HG02759 (cell line): ENCODE measurements at regions not wholly inside any gene's neighbourhood (a gene's known extent, or its start where the extent isn't known, plus 50 kb on each side); places are given as distances from the start of the nearest gene placed in this dataset.

Experiments used
- ATAC-seq: cut with Tn5 transposase; IDR thresholded peaks from one replicate; pipeline ENCODE4 v1.9.1; 2021; ENCODE audit warnings: mild to moderate bottlenecking, moderate library complexity; ENCODE audit not compliant: unreplicated experiment

DNA sequence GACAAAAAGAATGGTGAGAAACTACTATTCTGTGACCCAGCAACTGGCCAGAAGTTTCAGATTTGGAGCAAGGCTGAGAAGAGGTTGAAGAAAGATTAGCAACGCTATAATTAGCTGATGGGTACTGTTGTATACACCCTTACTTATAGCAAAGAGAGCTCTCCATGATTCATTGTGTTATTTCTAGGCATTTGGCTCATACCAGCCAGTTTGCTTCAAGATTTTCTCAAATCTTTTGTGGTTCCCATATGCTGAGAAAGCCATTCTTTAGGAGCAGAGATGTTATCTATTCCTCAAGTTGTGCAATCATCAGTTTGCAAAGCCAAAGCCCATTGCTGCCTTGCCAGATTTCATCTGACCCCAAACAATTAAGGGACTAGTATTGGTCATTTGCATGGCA is 179.4 kb downstream of the ETS1 start:
- no peak for ATAC-seq

DNA sequence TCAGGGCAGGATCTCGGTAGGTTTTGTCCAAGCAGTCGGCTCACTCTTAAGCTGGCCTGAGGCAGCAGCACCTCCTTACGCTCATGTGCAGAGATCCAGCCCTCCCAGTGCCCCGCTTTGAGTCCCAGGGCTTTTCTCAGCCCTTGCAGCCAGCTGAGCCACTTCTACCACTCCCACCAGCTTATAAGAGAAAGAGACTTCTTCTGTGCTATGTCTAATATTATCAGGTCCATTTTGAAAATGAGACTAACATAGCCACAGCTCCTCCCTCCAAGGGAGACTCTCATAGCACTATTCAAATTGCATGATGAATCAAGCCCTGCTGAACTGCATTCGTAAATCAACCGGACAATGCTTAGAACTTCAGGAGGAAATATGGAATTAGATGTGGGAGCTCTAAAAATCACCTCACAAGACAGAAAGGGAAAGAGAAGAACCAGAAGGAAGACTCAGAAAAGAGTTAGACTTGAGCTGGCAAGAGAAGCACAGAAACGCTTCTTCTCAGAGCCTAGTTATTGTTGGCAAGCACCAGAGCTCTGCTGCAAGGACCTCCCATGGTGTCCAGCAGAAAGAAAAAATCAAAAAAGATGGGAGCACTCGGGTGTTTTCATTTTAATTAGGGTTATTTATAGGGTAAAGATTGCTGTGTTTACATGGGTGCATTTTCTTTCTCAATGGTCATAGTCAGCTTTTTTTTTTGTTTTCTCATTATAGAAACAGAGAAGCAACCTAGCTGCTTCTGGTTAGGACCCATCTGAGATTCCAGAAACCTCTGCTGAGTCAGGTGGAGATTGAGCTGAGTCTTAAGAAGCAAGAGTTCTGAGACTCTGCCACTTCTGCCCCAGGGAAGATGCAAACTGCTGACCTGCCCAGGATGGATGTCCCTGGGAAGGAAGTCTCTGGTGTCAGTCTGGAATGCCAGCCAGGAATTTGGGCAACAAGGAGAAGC is 181.4 kb downstream of the ETS1 start:
- peak; percentile 45 for ATAC-seq

DNA sequence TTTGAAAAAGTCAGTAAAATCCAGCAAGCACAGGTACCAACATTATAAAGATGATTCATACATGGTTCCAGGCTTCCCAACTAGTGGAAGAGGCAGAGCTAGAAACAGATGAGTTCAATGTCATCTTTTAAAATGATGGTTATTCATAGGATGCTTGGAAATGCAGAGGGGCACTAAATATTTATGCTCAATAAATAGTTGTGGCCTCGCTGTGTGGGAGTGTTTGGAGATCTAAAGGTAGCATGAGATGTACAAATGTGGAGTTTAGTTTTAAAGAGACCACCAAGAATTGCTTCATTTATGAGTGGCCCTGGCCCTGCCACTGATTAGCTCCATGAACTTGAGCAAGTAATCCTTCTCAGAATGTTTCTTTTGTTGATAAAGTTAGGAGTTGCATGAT is 182.2 kb downstream of the ETS1 start:
- ATAC-seq, result no peak

DNA sequence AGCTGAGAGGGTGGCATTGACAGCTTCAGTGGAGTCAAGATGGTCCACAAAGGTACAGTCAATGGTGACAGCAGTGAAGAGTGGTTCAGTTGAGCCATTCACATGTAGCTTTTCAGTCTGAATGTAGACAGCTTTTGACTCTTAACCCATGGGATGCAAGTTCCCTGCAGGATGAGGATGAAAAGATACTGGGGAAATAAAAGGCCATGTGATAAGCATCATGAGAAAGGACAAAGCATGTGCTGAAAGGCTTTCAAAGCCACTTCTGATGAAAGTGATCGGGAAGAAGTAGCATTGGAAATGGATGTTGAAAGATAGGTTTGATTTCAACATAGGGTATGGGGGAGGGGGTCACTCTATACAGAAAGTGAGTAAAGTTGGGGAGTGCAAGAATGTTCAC is 182.9 kb downstream of the ETS1 start:
- ATAC-seq, result no peak

DNA sequence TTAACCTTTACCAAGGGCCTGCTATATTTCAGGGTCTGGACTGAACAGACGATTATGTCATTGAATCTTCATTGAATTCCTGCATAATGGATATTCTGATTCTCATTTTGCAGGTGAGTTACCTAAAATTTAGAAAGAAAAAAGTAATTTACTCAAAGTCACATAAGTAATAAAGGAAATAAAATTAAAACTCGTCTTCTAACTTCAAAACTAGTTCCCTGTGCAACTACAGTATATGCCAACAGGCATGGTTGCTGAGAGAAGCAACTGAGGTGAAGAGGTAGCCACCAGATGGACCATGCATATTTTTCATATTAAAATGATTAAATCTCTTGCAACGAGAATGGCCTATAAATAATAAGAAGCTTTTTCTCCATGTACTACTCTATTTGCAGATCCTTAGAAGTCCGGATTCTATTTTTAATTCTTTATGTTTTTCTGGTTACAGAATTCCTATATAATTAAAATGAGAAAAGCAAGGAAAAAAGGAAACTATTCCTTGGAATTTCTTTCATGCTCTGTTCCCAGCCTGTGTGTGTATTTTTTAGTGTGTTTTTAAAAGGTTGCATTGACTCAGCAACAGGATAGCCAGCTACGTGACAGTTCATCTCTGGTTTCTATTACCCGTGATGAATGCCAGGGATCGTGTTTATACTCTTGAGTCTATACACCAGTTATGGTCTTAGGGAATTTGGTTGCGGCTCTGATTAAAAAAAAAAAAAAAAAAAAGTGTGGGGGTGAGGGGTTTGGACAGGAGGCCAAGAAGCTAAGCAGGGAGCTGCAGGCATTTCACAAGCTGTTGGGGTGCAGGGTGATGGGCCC is 186.8 kb downstream of the ETS1 start:
- no peak for ATAC-seq

DNA sequence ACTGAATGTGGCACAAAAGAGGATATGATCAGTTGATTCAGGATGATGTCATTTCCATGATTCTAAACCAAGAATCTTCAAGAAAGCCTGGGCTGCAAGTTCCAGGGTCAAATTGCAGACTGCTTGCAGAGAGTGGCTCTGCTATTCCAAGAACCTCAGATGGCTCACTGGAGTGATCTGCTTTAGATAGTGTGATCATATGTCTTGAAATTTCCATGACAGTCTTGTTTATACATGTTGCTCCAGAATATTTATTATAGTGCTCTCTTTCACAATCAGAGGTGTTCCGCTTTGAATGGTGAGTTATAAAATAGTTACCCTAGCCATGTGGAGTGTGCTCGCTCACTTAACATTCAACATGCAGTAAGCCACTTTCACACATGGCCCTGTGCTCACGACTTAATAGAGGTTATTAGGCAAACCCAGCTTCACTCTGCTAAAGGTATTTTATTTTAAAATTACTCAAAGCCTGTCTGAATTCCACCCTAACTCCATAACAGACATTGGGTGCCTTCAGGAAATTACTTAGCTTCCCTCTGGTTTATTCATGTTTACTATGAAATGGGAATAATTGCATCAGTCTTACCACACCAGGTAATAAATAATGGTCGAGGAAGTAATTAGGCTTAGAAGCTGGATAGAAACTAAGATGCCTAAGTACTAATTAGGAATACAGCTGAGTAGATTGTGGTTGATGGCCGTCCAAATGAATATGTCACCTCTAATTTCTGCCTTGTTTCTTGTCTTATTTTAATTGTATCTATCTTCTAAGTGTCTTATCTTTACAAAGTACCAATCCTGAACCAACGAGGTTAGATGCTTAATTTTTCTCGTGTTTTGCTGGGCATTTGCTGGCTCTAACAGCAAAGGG is 187.9 kb downstream of the ETS1 start:
- peak; percentile 71 for ATAC-seq

DNA sequence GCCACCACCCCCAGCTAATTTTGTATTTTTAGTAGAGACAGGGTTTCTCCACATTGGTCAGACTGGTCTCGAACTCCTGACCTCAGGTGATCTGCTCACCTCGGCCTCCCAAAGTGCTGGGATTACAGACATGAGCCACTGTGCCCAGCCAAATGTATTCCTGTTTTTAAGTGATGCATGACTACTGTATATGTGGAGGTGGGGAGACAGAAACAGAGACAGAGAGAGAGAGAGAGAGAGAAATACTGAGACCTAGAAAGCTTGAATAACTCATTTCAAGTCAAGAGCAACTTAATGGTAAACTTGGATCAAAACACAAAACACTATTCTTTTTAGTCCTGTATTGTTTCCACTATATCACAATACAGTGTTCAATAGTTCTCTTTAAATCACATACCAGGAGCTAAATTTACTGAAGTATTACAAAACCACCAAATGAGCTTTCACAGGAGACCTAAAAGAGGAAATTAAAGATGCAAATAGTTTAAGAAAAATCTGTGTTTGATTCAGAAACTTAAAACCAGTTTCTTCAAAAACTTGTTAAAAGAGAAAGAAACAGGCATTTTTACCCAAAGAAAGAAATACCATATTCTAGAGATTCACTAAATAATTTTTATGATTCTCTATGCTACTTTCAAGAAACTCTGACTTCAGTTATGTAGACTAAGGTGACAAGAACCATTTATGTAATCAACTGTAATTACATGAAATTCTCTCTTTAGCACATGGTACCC is 188.7 kb downstream of the ETS1 start:
- ATAC-seq, result peak; percentile 38

DNA sequence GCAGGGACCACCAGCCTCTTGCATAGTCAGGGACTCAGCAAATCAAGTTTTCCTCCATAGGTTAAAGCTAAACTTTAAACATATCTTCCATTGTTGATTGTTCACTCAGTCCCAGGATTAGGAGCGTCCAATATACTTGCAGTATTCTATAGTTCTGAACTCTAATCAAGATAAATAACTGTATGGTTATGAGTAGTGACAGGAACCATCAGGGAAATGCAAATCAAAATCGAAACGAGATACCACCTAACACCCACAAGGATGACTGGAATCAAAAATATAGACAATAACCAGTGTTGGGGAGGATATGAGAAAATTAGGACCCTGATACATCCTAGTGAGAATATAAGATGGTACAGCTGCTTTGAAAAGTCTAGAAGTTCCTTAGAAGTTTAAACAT is 190.0 kb downstream of the ETS1 start:
- no peak for ATAC-seq

DNA sequence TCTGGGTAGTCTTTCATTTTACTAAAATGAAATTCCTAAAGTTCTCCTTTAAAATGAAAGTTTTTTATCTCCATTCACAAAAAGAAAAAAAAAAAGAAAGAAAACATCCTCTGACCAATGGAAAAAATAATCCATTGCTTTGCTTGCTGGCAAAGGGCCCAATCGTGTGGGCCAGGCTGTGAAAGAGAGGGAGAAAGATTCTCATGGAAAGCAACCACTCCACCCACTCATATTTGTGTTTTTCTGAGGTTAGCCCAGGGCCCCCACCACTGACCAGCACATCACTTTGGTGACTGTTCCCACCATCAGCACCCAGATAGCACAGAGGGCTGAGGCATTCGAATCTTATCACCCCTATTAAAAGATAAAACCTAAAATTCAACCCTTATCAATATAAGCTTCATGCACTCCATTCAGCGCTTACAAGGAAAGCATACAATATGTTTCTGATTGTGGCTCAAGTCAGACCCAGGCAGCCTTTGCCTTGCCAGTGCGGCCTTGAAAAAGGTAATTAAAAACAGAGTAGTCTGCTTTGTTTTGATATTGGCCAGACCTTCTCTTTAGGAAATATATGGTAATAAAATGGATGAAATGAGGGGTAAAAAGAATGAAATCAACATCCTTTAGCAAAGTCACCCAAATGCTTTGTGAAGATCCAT is 192.8 kb downstream of the ETS1 start:
- ATAC-seq, result no peak

DNA sequence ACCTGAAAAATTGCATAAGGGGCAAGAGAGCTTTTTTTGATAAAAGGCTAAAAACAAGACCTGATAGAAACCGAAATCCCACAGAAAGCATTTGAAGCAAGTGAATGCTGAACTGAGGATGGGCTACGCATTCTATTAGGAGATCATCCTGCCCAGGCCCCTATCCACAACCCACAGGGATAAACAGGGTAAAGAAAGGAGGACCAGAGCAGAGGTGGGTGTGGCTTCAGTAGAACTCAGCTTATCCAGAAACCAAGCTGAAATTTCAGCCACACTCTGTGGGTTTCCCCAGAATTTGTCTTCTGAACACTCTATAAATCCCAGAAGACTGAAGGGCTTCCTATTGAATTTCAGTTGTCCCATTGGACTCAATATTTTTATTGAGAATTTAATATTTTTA is 195.1 kb downstream of the ETS1 start:
- no peak for ATAC-seq

DNA sequence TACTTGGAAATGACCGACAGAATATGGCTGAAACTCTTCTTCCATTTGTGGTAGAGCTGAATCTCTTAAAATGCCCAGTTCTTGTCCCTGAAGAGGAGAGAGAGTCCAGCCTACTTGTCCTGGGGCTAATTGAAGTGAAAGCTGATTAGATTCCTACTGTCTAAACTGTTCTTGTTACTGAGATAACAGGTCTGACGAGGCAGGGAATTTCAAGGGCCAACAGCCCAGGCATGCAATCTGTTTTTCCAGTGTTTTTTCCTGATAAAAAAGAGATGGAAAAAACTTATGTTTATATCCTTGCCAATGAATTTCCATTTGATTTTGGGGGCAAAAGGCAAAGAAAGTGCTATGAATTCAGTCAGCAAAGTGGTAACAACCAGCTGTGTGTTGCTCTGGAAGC is 195.5 kb downstream of the ETS1 start:
- ATAC-seq, result no peak

DNA sequence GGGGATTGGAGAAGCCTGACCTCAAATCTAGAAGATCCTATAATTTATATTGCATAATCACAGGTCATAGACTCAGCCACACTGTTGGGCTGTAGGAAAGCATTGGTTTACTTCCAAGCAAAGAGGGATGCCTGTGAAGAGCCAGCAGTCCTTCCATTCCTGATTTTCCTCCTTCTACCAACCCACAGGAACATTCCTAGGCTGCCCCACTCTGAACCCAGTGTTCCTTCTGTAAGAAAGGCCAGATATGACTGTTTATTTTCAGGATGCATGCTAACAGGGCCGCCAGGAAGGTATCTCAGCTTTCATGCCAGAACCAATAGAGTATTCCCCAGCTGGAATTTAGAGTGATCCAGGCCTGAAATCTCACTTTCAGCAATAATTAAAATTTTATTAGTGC is 197.1 kb downstream of the ETS1 start:
- ATAC-seq, result no peak

DNA sequence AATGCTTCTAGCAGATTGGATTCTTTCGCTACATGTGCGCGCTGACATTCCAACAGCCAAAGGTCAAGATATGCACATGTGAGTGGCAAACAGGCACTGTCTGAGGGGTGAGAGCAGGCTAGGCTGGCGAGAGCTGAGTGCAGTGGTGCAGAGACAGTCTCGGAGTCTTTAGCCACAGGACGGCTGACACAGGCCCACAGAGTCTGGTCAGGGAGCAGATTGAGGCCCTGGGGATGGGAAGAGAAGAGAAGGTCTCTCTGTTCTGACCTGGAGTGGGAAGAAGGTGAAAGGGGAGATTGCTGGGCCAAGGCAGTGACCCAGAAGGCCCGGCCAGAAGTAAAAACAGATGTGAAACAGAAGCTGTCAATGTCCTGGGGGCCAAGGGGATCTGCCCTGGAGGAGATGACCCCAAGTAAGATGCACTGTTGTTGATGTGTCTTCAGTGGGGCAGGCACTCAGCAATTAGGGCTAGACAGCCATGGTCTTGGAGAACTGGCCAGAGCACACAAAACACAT is 197.8 kb downstream of the ETS1 start:
- no peak for ATAC-seq

DNA sequence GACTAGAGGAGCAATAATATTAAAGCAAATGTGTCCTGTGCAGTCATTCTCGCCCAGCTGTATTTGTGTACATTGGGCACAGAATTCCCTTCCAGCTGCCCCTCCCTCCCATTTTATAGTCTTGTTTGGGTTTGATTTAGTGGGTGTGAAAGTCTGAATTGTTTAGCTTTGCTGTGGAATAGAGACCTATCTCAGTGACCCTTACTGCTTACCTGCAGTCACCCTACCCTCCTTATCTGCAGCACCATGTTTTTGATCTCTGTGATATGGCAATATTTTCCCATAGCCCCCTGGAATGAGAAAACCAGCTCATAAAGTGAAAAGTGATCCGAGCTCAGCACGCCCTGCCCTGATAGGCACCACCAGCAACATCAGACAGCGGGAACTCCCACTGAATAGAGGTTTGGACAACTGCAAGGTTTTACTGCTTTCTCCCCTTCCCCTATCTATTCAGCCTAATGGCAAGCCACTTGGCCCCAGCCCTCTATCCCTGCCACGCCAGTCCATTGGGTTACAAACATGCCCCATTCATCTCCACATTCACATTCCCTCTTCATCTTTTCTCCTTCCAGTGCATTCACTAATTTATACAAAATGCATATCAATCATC is 199.0 kb downstream of the ETS1 start:
- ATAC-seq, result no peak

DNA sequence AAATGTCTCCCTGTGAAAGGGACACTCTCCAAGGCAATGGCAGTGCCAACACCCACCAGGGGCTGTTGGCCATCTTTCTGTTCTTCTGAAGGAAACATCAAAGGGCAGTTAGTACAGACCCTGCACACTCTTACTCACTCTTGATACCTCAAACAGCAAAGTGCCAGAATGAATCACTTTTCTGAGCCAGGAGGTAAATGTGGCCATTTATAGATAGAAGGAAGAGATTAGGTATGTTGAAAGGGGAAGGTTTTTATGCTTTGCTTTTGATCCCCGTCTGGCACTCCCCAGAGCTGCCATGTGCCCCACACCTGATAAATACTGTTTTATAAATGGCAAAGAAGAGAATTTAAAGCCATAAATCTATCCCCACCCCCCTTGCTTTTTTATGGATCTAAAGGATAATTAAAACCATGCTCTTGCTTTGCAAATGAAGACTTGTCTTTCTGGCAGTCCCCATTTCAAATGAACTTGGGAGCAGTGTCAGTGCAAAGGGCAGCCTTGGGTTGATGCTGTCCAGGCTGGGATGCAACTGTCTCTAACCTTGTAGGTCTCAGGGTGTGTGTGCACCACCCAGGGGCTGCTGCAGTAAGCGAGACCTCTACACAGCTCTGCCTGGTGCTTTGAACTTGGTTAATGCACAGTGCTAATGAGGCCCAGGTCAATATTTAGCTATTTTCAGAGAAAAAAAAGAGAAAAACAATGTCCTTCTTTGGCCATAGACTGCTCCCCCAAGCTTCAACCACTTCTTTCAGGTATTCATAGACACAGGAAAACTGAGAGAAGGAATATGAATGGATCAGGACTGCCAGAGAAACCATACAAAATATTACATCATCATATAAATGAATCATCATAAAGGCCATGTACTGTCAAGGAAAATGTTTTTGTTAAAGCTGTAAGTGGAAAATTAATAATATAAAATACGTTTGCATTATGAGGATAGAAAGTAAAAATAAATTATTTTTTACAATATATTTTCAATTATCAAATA is 207.5 kb downstream of the ETS1 start:
- no peak for ATAC-seq

DNA sequence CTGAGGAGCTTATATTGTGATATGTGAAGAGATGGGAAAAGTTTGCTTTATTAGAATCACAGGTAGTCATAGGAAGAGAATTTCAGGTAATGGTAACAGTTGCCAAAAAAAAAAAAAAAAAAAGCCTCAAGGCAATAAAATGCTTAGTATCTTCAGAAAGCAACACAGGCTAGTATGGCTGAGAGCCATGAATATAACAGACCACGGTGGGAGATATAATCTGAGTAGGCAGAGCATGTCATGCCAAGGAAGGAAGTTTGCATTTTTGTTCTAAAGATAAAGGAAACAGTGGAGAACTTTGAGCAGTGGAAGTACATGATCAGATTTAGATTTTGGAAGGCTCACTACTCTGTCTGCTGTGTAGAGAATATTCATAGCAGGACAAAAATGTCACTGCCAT is 211.4 kb downstream of the ETS1 start:
- no peak for ATAC-seq

DNA sequence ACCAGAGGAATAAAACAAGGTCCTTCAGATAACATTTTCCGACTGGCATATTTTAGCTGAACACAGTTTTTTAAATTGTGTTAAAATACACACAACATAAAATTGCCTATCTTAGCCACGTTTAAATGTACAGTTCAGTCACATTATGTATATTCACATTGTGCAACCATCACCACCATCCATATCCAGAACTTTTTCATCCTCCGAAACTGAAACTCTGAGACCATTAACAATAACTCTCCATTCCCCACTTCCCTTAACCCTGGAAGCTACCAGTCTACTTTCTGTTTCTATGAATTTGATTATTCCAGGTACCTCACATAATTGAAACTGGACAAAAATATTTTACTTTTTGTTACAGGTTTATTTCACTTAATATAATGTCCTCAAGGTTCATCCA is 213.3 kb downstream of the ETS1 start:
- no peak for ATAC-seq

DNA sequence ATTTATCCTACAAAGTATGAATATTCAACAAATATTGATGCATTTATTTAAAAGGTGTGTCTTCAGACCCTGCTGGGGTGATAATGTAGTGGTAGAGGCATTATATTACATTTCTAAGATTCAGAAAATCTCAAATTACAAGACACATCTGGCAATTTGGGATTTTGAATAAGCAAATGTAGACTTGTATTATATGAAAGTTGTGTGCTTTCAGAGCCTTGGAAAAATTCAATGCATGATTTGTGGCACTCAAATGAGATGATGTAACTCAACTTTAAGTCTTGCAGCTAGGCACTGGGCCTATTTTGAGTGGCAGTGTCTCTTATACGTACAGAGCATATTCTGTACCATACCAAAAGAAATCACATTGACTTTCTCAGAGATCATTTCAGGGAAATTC is 214.4 kb downstream of the ETS1 start:
- ATAC-seq, result no peak
